T47D (cell line): ENCODE measurements at regions not wholly inside any gene's neighbourhood (a gene's known extent, or its start where the extent isn't known, plus 50 kb on each side); places are given as distances from the start of the nearest gene placed in this dataset.

Source experiments
- DNase-seq, 2 experiments: peaks; one replicate each; pipeline versions ENCODE4 v3.0.0 to v3.0.0-alpha.2; 2011 to 2012; ENCODE audit warnings: low read depth in 1 of 2, low spot score in 1 of 2
- JUND ChIP-seq: IDR thresholded peaks from 2 replicates; pipeline ENCODE4 v1.6.1; 2012; ENCODE audit warnings: low read depth
- in situ Hi-C: cut with HindIII; loops from 2 replicates; pipeline ENCODE4 v1.10.0; 2016; ENCODE audit warnings: low sequenced_read_pairs, low pct_unique_long_range_greater_than_20kb

DNA sequence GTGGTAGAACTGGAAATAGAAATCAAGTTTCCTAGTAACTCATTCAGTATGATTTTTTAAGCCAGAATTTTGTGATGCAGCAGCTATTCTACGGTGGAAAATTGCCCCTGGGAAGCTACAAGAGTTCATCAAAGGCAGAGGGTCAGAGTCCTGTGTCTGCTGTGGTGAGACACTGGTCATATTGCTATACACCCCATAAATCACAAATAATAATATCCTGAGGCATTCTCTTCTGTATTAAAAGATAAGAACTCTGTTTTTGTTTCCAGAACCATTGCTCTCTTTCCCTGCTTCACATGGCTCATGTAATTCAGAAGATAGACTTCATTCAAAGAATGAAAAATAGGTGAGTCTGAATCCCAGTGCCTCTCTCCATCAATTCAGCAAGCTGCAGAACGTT lies 188.8 kb upstream of the NOCT start:
- TF ChIP-seq JUND: no peak

DNA sequence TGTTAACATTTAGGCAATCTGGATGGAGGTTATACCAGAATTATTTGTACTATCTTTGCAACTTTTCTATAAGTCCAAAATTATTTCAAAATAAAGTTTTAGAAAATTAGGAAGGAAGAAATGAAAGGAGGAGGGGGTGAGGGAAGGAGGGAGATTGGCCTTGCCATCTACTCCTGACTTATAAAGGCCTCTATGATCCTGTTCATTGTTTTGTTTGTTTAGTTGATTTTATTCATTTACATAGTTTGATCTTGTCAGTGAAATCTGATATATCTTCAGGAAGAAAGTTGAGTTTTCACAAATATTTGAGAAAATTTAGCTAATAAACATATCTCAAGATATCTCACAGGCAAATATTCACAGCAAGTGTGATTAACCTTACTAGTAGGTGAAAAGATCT lies 189.3 kb upstream of the NOCT start:
- no peak for TF ChIP-seq JUND
- DNase-seq: no peak
- in situ Hi-C loops: no loop called here

More for the DNA sequence above, 188.8 kb upstream of the NOCT start:
- DNase-seq: no peak
- in situ Hi-C loops: no loop called here

DNA sequence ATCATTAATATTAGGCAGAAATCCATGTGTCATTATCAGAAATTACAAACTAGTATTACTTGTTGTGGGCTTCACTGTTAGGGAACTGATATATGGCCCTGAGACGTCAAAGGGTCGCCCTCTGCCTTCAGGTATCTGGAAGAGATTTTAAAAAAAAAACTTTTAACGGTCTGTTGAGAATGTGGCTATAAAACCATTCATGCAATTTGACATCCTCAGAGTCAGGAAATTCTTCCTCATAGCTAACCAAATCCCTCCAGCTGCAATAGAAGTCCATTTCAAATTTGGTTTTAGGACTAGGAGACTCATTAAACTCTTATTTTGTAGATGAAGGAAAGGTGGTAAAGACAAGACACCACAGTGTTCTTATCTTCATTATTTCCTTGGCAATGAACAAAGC lies 194.2 kb upstream of the NOCT start:
- in situ Hi-C loops: no loop called here
- TF ChIP-seq JUND: no peak
- no peak for DNase-seq

DNA sequence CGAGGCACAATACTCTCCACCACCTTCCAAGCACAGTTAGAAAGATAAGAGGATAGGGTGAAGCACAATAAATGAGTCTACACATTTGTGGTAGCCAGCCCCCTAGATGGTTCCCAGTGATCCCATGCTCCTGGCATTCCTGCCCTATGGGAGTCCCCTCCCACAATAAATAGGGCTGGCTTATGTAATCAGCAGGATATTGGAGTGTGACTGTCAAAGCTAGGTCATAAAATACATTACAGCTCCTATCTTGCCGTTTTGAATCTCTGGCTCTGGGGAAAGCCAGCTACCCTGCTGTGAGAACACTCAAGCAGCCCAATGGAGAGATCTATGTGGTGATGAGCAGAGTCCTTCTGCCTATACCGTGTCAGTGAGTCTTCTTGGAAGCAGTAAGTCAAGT lies 198.7 kb upstream of the NOCT start:
- no peak for DNase-seq
- TF ChIP-seq JUND: no peak
- in situ Hi-C loops: no loop called here

DNA sequence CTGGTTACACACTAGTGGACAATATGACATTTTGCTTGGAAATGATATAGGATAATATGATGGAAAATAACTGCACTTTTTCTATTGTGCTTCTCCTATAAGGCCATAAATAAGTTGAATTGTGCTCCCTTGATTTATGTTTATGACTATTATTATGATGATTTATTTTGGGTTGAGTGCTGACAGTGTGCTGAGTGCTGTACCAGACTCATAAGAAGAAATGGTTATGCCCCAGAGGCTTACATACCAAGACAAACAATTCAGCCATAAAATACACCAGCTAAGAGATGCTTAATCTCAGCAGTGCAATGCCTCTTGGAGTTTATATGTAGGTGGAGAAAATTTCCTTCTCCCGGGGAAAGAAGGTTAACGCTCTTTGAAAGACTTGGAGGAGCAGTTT lies 199.8 kb upstream of the NOCT start:
- peak; percentile 9 to 31 for DNase-seq
- no peak for TF ChIP-seq JUND
- in situ Hi-C loops: no loop called here

DNA sequence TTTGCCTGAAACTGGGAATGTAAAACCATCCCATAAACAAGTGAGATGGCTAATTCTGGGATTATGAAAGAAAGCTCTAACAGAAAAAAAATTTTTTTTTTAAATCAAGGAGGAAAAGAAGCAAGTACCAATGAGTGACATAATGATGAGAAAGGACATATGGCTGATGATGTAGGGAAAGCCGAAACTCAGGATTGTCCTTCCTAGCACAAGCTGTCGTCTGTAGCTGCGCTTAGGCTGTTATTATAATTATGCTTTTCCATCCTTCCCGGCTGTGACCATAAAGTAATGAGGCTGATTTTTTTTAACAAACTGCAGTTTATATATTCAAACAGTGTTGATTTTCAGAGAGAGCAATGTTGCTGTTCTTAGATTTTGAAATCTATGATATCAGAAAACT lies 209.8 kb upstream of the NOCT start:
- in situ Hi-C loops: no loop called here
- DNase-seq: no peak
- TF ChIP-seq JUND: no peak

DNA sequence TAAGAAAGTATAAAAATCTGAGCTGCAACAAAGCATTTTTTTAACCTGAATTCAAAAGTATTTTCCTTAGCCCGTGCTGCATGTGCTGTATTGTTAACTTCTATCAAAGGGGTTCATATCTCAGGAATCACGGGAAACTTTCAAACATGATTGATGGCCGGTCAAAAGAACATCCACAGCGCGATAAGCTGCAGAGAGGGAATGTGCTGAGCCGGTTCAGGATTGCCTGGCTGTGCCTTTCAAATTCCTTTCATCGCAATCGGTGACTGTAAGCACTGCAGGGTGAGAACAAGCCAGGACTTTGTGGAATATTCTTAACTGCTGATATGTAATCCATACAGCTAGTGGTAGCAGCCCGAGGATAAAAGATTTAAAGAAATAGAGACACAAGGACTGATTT lies 210.9 kb upstream of the NOCT start:
- DNase-seq: no peak

DNA sequence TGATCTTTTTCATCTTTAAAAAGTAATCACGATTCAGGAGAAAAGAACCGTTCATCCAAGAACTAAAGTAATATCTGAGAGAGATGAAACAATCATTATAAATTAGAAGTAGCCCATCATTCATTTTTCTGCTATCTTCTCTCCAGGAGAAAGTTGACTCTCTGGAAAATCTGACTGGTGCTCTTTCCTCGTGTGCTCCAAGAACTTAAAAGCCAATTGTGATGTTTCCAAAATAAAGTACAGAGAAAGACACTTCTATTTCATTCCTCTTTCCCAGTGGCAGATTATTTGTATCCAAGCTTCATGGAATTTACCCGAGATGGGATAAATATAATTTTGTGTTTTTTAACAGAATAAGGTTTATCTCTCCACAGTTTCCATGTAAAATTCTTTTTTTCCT lies 212.5 kb upstream of the NOCT start:
- no peak for TF ChIP-seq JUND
- no peak for DNase-seq
- in situ Hi-C loops: no loop called here

More for the DNA sequence above, 210.9 kb upstream of the NOCT start:
- in situ Hi-C loops: no loop called here
- TF ChIP-seq JUND: no peak

DNA sequence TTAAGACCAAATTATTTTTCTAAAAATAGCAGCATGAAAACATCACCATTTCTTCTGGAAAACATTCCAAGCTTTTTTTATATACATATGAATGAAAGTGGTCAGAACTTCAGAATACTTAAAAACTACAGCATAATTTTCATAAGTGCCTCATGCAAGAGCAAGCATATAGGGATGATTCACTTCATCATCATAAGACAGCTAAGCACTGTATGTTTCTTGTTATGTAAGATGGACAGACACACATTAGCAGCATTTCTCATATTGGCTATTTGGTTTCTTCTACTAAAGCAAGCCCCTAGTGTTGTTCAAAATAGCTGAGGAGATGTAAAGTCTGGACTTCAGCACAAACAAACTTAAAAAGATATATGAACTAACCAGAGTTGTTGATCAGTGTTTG lies 213.1 kb upstream of the NOCT start:
- TF ChIP-seq JUND: no peak
- DNase-seq: no peak
- in situ Hi-C loops: no loop called here

DNA sequence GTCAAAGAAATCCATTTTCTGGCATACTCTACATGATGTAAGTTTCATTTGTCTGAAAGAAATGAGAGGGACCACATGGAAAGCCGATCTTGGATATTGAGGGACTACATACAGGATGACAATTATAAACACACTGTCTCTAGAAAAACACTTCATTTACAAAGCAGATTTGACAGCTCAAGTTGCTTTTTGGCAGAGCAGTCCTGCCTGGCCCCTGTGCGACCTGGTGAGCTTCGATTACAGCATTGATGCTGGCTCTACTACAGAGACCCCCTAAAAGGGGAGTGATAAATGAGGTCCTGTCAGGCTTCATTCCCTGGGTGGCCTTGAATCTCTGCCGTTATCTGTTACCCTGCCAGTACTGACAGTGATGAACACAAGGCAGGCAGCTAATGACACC lies 215.2 kb upstream of the NOCT start:
- no peak for TF ChIP-seq JUND
- in situ Hi-C loops: no loop called here
- no peak for DNase-seq

DNA sequence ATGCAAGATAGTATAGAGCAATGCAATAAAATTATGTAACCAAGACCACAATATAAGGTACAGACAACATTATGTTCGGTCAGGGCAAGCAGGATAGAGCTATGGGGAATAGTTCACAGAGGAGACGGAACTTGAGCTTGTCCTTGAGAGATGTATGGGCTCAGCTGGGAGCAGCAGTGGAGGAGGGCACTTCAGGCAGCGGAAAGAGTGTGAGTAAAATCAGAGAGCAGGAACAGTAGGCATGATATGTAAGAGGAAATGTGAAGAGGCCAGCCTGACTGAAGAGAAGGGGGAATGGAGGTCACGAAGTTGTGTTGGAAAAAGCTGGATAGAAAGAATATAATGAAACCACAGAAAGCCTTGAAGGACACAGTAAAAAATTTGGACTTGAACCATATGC lies 217.2 kb upstream of the NOCT start:
- TF ChIP-seq JUND: no peak
- DNase-seq: no peak
- in situ Hi-C loops: no loop called here

DNA sequence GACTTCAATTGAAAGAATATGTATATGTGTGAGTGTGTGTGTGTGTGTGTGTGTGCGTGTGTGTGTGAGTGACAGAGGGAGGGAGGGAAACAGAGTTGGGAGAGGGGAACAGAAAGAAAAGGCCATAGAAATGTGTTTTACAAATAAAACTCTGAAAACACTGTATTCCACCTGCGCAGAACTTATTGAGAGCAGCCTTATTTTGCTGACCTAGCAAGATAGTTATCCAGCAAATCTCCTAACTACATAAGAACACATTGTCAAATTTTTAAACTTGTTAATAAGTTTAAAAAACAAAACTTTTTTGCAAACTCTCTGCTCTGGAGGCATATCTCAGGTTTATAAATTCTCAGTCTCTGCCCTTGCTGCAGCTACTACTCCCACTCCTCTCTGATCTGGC lies 217.9 kb upstream of the NOCT start:
- in situ Hi-C loops: no loop called here
- TF ChIP-seq JUND: no peak

DNA sequence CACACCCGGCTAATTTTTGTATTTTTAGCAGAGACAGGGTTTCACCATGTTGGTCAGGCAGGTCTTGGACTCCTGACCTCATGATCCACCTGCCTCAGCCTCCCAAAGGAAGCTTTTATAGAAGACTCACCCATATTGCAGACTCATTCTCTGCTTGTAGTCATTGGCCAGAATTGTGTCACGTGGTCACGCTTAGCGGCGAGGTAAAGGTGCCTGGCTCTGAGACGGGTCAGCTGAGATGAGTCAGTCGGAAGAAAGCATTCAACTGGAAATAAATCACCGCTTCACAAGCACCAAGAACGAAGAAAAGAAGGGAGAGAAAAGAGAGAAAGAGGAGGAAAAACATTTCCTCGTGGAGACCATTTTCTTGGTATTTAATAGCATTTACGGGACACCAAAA lies 218.8 kb upstream of the NOCT start:
- no peak for DNase-seq
- TF ChIP-seq JUND: no peak
- in situ Hi-C loops: no loop called here

More for the DNA sequence above, 217.9 kb upstream of the NOCT start:
- no peak for DNase-seq

DNA sequence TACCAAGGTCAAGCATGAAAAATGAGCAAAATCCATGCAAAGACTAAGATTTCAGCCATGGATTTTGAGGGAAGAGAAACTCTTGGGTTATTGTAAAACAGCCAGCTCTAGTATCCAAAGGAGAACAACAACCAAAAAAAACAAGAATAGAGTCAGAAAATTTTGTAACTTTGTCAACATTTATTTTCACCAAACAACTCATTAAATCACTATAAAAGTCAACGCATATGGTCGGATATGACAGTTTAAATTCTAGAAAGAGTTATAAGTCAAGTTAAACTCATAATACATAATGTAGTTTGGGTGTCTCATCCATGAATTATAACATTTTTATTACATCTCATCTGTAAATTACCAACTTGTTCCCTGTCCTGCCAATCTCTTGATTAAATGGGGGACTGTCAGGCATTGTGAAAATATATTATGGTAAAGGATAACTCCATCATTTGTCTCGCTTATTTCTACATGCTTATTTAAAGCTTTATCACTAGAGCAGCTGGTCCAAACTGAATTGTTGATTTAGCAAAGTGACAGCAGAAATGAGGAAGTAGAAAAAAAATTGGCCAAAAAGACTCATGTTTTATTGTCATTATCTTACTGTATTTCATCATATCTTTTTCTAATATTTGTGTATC lies 224.8 kb upstream of the NOCT start:
- no peak for DNase-seq
- no peak for TF ChIP-seq JUND
- in situ Hi-C loops: no loop called here

DNA sequence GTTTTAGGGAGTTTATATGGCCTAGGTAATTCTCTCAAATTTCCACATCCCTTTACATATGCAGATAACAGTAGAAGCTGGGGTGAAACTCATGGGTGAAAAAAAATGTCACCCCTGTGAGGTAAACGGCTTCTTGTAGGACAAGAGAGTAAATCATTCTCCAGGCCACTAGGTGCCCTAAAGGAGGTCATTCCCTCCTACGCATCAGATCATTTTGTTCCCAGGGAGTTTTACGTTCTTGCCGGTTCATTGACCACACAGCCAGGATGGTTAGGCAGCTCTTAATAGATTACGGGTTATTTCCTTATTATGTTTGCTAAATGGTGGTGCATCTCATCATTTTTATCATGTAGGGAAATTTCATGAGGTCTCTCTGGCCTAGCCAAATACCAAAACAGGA lies 225.8 kb upstream of the NOCT start:
- no peak for TF ChIP-seq JUND
- in situ Hi-C loops: no loop called here

More for the DNA sequence above, 225.8 kb upstream of the NOCT start:
- no peak for DNase-seq
